Left lung (tissue), 4 donors: ENCODE measurements at regions not wholly inside any gene's neighbourhood (a gene's known extent, or its start where the extent isn't known, plus 50 kb on each side); places are given as distances from the start of the nearest gene placed in this dataset.
A peak's percentile ranks its signal among the peaks of the same experiment; 100 is the strongest.

Experiments
- ATAC-seq: fragments of 200-7000 bp; cut with Tn5 transposase; one replicate; pipeline ENCODE4 v1.9.1; 2020; ENCODE audit warnings: moderate library complexity
- DNase-seq, 4 donors: peaks; one replicate each; pipeline ENCODE4 v3.0.0-alpha.2; 2013 to 2020
- H3K27ac ChIP-seq, 2 donors: fragments of 200-600 bp; sonication (generic) in 1 of 2; one replicate each; pipeline versions ENCODE4 v1.5.0 to v1.8.0; 2020 to 2021
- H3K27me3 ChIP-seq, 2 donors: fragments of 200-600 bp; sonication (generic) in 1 of 2; one replicate each; pipeline versions ENCODE4 v1.5.0 to v1.8.0; 2020 to 2021
- H3K36me3 ChIP-seq, 2 donors: fragments of 200-600 bp; sonication (generic) in 1 of 2; one replicate each; pipeline versions ENCODE4 v1.5.0 to v1.8.0; 2020 to 2021
- H3K4me1 ChIP-seq, 2 donors: fragments of 200-600 bp; one replicate each; pipeline ENCODE4 v1.8.0; 2021
- H3K4me3 ChIP-seq, 2 donors: fragments of 200-600 bp; sonication (generic) in 1 of 2; one replicate each; pipeline versions ENCODE4 v1.5.0 to v1.8.0; 2020 to 2021; ENCODE audit warnings: mild to moderate bottlenecking in 1 of 2
- H3K9me3 ChIP-seq, 2 donors: fragments of 200-600 bp; sonication (generic) in 1 of 2; one replicate each; pipeline versions ENCODE4 v1.5.0 to v1.8.0; 2020 to 2021
- CTCF ChIP-seq, 2 donors: fragments of 200-600 bp; sonication (generic) in 1 of 2; IDR thresholded peaks; one replicate each; pipeline versions ENCODE4 v1.5.0 to v1.8.0; 2021; ENCODE audit warnings: antibody characterized with exemption in 2 of 2
- intact Hi-C, 2 donors: fragments of 100-400 bp; cut with DNase I; formaldehyde crosslinking; loops; one replicate each; pipeline versions ENCODE4 v1.11.2 to v1.14.2; 2022
- donor health status: DM: no; HTN: yes; CAD: no.
- donor health status: DM: no; HTN: no; CAD: no.

- ATAC-seq = no peak
- Histone ChIP-seq H3K9me3 (no peaks in the 10 kb centered on the region), H3K27ac (no peak overlapping the region), H3K4me1 (no peaks in the 10 kb centered on the region), H3K36me3 (no peaks in the 10 kb centered on the region), H3K27me3 (peaks cover 0 to 9% of the 10 kb centered on the region in 2 donors), H3K4me3 (no peak overlapping the region)
- DNase-seq = no peak
- intact Hi-C loops = loop anchor here in 1 of 2 donors (10.0 kb wide), 1 partner anchor 148 kb away; no protein-coding TSS in a partner anchor
- no peak for TF ChIP-seq CTCF (IDR thresholded peaks at IDR 0.05)
Observed at GRCh38 chr6:84417260-84417659, 189.8 kb upstream of the CEP162 start.

GRCh38 chr6:84416043-84416657, 188.7 kb upstream of the CEP162 start:
- DNase-seq (no peak), ATAC-seq (no peak)
- intact Hi-C loops = loop anchor here in 1 of 2 donors (10.0 kb wide), 1 partner anchor 149 kb away; no protein-coding TSS in a partner anchor
- Histone ChIP-seq H3K9me3 (no peaks in the 10 kb centered on the region), H3K27me3 (no peaks in the 10 kb centered on the region), H3K4me1 (no peaks in the 10 kb centered on the region), H3K36me3 (no peaks in the 10 kb centered on the region), H3K27ac (no peak overlapping the region), H3K4me3 (no peak overlapping the region)
- no peak for TF ChIP-seq CTCF (IDR thresholded peaks at IDR 0.05)

GRCh38 chr6:84415517-84415916, 188.1 kb upstream of the CEP162 start:
- DNase-seq (no peak), ATAC-seq (no peak)
- intact Hi-C loops = loop anchor here in 1 of 2 donors (10.0 kb wide), 1 partner anchor 149 kb away; no protein-coding TSS in a partner anchor
- TF ChIP-seq CTCF (IDR thresholded peaks at IDR 0.05) = no peak
- Histone ChIP-seq H3K36me3 (no peaks in the 10 kb centered on the region), H3K4me3 (no peak overlapping the region), H3K27me3 (no peaks in the 10 kb centered on the region), H3K4me1 (no peaks in the 10 kb centered on the region), H3K27ac (no peak overlapping the region), H3K9me3 (no peaks in the 10 kb centered on the region)

DNA sequence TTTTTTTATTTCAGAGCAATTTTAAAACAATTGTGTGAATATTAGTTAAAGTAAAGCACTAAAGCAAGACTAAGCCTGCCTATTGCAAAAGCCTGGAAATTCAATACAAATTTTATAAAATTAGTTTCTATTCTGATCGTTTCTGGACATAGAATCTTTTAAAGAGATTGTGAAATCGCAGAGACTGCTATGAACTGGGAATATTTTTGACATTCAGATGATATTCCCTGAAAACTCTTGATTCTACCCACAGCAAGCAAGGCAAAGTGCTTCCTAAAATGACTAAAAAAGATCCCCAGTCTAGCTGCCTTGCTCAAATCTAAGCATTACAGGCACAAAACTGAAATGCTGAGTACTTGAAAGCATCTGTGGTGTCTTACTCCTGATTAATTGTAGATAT, 187.6 kb upstream of the CEP162 start:
- intact Hi-C loops = loop anchor here in 1 of 2 donors (10.0 kb wide), 1 partner anchor 150 kb away; no protein-coding TSS in a partner anchor
- no peaks in the 10 kb centered on the region for H3K9me3 ChIP-seq
- H3K27ac ChIP-seq = no peak overlapping the region
- no peak for DNase-seq
- H3K27me3 ChIP-seq = no peaks in the 10 kb centered on the region
- H3K4me1 ChIP-seq = no peaks in the 10 kb centered on the region
- no peak overlapping the region for H3K4me3 ChIP-seq
- ATAC-seq = no peak
- TF ChIP-seq CTCF (IDR thresholded peaks at IDR 0.05) = no peak
- H3K36me3 ChIP-seq = no peaks in the 10 kb centered on the region

DNA sequence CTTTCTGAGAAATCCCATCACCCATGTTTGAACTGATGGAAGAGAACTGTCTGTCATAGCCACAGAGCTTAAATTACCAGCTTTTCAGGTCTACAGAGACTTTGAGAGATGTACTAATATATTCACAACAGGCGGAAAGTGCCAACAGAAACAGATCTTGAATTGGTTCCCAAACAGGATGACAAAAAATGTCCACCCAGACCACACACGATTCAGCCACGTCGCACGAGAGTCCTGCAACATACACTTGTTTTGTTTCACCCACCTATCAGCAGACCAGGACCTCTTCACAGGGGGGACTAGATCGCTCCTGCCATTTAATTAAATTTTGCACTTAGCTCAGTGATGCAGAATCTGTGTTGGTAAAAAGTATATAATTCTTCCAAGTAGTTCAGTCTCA, 187.1 kb upstream of the CEP162 start:
- peak in 1 of 4 donors; percentile 14 for DNase-seq
- Histone ChIP-seq H3K36me3 (no peaks in the 10 kb centered on the region), H3K27ac (no peak overlapping the region), H3K9me3 (no peaks in the 10 kb centered on the region), H3K27me3 (no peaks in the 10 kb centered on the region), H3K4me1 (no peaks in the 10 kb centered on the region), H3K4me3 (no peak overlapping the region)
- no peak for TF ChIP-seq CTCF (IDR thresholded peaks at IDR 0.05)
- no peak for ATAC-seq
- intact Hi-C loops = loop anchor here in 1 of 2 donors (10.0 kb wide), 1 partner anchor 150 kb away; no protein-coding TSS in a partner anchor
